Stimulated activated memory B cell treated with anti-CD40 and anti-IgM and Interleukin-4, amounts not matched to agents 10 μg/mL and 1 μg/mL and 100 μg/mL, for 72 hours (primary cell): ENCODE measurements at regions not wholly inside any gene's neighbourhood (a gene's known extent, or its start where the extent isn't known, plus 50 kb on each side); places are given as distances from the start of the nearest gene placed in this dataset.

Source experiments
- ATAC-seq: fragments of 150-1000 bp; cut with Tn5 transposase; 2 replicates; pipeline ENCODE4 v1.10.0; 2021
- H3K27ac Mint-ChIP-seq: one replicate; pipeline ENCODE4 v1.8.0; 2022; ENCODE audit warnings: mild to moderate bottlenecking, mixed read lengths
- H3K27me3 Mint-ChIP-seq: one replicate; pipeline ENCODE4 v1.8.0; 2022; ENCODE audit warnings: mixed read lengths
- H3K36me3 Mint-ChIP-seq: one replicate; pipeline ENCODE4 v1.8.0; 2022; ENCODE audit warnings: mixed read lengths
- H3K4me1 Mint-ChIP-seq: one replicate; pipeline ENCODE4 v1.8.0; 2022; ENCODE audit warnings: mixed read lengths
- H3K4me3 Mint-ChIP-seq: one replicate; pipeline ENCODE4 v1.8.0; 2022; ENCODE audit warnings: mild to moderate bottlenecking, moderate library complexity, mixed read lengths
- H3K9me3 Mint-ChIP-seq: one replicate; pipeline ENCODE4 v1.8.0; 2022; ENCODE audit warnings: mixed read lengths

DNA sequence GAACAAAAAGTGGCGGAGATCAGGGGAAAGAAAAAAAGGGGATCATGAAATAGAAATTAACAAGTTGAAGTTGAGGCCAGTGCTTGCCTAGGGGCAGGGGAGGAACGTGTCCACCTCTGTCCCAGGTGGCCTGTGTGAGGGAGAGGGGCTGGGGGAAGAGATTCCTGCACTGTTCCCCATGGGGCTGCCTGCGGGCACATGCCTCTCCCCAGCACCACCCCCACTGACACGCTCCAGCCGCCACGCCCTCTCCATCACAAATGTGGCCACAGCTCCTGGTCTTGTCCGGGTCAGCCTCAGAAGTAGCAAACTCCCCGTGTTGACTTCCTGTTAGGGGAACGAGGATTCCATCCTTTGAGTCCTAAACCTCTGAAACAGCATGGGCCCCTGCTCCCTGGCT lies 161.2 kb downstream of the GLI2 start:
- Mint-ChIP-seq H3K4me1 (no peaks in the 10 kb centered on the region), H3K27ac (no peak overlapping the region), H3K27me3 (peaks cover under 1% of the 10 kb centered on the region), H3K4me3 (no peak overlapping the region), H3K9me3 (no peaks in the 10 kb centered on the region), H3K36me3 (no peaks in the 10 kb centered on the region)
- no peak for ATAC-seq

DNA sequence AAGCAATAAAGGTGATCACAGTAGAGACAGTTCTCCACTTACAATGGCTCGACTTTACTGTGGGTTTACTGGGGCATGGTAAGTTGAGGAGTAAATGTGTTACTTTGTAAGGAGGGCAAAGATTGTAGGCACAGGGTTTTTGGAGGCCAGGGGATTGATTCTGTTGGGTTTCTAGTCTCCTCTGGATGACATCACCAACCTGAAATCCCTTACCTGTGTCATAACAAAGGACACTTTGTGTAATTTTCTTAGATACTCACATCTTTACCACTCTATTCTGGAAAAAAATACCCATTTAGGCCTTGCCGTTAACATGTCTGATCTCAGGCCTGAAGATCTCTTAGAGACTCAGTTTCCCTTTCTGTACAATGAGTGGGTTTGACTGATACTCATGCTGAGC lies 161.7 kb downstream of the GLI2 start:
- ATAC-seq, result no peak
- Mint-ChIP-seq H3K36me3 (no peaks in the 10 kb centered on the region), H3K9me3 (no peaks in the 10 kb centered on the region)

DNA sequence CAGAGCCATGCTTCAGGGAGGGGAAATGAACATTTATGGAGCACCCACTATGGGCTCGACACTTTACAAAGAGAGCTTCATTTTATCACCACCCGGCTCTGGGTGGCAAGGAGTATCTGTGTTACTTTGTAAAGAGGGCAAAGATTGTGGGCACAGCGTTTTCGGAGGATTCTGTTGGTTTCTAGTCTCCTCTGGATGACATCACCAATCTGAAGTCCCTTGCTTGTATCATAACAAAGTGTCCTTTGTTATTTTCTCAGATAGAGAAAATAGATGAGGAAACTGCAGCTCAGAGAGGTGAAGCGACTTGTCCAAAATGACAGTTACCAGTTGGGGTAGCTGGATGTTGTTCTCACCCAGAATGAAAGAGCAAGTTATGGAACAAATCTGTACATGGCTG lies 162.8 kb downstream of the GLI2 start:
- ATAC-seq, result no peak
- Mint-ChIP-seq H3K4me1 (no peaks in the 10 kb centered on the region), H3K4me3 (no peak overlapping the region), H3K9me3 (no peaks in the 10 kb centered on the region), H3K27me3 (peaks cover 10% of the 10 kb centered on the region), H3K36me3 (no peaks in the 10 kb centered on the region), H3K27ac (no peak overlapping the region)

More for the DNA sequence above, 161.7 kb downstream of the GLI2 start:
- no peaks in the 10 kb centered on the region for H3K4me1 Mint-ChIP-seq
- H3K27me3 Mint-ChIP-seq, result peaks cover 6% of the 10 kb centered on the region
- no peak overlapping the region for H3K27ac Mint-ChIP-seq
- H3K4me3 Mint-ChIP-seq, result no peak overlapping the region

DNA sequence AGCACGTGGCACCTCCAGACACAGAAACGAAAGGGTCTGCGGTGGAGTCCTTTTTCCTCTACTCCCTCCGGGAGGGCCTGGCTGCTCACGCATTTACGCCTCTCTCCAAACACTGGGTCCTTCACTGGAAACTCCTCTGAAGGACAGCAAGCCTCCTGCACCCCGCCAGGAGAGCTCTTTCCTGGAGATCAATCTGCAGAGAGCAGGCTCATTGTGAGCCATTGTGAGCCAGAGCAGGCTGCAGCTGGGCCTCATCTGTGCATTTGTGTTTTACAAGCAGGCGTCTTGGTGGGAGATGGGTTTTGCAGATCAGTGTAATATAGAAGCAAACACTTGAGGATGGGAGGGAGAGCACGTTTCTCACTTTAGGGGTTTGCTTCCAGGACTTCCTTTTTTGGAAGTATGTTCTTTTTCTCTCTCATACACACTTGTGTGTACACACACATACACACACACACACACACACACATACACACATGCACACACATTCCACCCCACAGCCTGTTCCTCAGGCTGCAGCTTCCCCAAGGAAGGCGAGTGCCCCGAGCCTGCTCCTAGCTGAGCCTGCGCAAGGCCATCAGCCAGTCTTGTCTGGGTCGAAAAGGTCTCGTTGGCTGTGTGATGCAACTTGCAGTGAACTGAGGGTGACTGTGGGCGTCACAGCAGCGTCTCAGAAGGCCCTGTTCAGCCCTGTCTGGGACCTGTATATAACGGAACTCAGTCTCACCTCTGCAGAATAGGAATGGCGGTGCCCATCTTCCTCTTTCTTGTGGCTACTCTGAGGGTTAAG lies 163.5 kb downstream of the GLI2 start:
- H3K27ac Mint-ChIP-seq, result no peak overlapping the region
- no peaks in the 10 kb centered on the region for H3K9me3 Mint-ChIP-seq
- no peaks in the 10 kb centered on the region for H3K4me1 Mint-ChIP-seq
- peaks cover 10% of the 10 kb centered on the region for H3K27me3 Mint-ChIP-seq
- ATAC-seq, result no peak
- H3K4me3 Mint-ChIP-seq, result no peak overlapping the region
- no peaks in the 10 kb centered on the region for H3K36me3 Mint-ChIP-seq

DNA sequence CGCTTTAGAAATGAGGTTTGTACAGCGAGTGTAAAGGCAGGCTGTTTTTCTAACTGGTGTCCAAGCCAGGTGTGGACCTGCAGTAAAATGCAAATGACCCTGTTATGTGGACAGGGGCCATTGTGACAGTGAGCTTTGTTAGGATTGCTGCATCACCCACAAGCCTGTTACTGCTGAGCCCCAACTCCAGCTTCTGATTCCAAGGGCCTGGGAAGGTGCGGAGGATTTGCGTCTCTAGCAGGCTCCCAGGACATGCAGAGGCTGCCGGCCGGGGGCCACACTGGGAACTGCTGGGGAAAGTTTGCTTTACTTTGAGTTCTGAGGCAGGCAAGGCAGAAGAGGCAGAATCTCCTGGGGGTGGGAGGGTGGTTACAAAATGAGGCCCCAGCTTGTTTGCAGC lies 164.1 kb downstream of the GLI2 start:
- Mint-ChIP-seq H3K27ac (no peak overlapping the region), H3K4me3 (no peak overlapping the region), H3K4me1 (no peaks in the 10 kb centered on the region), H3K36me3 (no peaks in the 10 kb centered on the region), H3K9me3 (no peaks in the 10 kb centered on the region), H3K27me3 (peaks cover 10% of the 10 kb centered on the region)
- no peak for ATAC-seq

DNA sequence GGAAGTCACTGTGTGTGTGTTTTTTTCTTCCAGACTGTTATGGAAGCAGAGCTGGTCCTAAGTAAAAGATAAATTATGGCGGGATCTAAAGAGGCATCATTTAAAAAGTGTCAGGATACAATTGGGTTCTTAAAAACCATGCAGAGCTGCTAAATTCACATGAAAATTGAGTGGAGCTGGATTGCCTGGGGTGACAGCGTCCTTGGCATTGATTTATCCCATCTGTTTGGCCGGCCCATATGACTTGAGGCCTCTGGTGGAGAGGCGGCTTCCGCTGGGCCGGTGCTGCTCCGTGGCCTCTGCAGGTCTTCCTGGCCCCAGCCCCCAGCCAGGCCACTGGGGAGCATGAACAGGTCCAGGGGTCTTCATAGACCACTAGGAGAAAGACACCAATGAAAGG lies 165.5 kb downstream of the GLI2 start:
- Mint-ChIP-seq H3K9me3 (no peaks in the 10 kb centered on the region), H3K27ac (no peak overlapping the region), H3K36me3 (no peaks in the 10 kb centered on the region), H3K4me3 (no peak overlapping the region), H3K27me3 (peaks cover 10% of the 10 kb centered on the region), H3K4me1 (no peaks in the 10 kb centered on the region)
- ATAC-seq, result no peak

DNA sequence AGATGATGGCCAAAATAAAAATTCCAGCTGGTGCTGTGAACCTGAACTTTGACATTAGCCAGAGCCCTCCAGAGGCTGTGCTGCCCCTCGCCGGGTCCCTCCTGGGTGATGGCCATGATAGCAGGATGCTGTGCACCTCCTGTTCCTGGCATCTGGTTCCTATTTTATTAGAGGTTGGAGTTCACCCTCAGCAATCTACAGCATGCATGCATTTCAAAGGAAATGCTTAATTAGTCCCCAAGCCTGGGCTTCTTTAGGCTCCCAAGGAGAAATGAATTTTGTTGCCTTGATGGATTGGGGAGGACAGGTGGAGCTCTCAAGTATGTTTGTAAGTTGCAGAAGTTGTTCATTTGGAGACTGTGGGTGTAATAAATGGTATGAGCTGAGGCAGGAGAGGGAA lies 166.9 kb downstream of the GLI2 start:
- Mint-ChIP-seq H3K36me3 (no peaks in the 10 kb centered on the region), H3K27me3 (peaks cover 10% of the 10 kb centered on the region), H3K4me1 (no peaks in the 10 kb centered on the region), H3K27ac (no peak overlapping the region), H3K9me3 (no peaks in the 10 kb centered on the region), H3K4me3 (no peak overlapping the region)
- ATAC-seq, result no peak

DNA sequence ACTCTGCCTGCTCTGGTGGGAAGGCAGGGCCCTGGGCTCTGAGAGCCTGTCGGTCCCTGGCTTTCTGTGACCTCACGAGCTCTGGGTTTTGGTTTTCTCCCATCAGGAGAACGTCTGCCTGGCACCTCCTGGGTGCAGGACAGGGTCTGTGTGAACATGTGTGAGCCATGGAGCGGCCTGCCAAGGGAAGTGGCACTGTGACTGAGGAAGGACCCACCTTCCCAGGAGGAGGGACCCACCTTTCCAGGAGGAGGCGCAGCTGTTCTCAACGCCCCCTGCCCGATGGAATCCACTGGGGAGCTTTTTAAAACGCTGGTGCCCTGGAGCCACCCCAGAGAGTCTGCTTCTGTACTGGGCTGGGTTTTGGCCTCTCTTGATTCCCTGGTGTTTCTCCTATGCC lies 168.7 kb downstream of the GLI2 start:
- Mint-ChIP-seq H3K36me3 (no peaks in the 10 kb centered on the region), H3K4me1 (no peaks in the 10 kb centered on the region), H3K27me3 (peaks cover 10% of the 10 kb centered on the region), H3K27ac (no peak overlapping the region), H3K4me3 (no peak overlapping the region), H3K9me3 (no peaks in the 10 kb centered on the region)
- ATAC-seq, result no peak

DNA sequence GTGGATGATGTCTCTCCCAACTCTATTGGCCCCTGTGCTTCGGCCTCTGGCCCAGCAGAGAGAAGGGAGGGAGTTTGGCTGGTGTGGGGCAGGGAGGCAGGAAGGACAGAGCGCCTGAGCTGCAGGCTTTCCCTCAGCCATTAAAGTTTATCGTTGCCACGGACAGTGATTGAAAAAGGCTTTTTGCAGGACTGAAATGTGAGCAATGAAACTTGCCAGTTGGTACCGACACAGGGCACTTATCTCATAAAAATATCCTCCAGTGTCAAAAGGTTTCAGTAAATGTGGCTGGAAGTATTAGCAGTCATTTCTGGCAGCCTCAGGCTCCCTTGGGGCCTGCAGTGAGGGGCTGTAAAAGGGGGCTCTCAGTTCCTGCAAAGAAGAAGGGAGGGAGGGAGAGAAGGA lies 169.2 kb downstream of the GLI2 start:
- Mint-ChIP-seq H3K4me3 (no peak overlapping the region), H3K9me3 (no peaks in the 10 kb centered on the region), H3K27ac (no peak overlapping the region), H3K4me1 (no peaks in the 10 kb centered on the region), H3K36me3 (no peaks in the 10 kb centered on the region), H3K27me3 (peaks cover 10% of the 10 kb centered on the region)
- ATAC-seq, result no peak

DNA sequence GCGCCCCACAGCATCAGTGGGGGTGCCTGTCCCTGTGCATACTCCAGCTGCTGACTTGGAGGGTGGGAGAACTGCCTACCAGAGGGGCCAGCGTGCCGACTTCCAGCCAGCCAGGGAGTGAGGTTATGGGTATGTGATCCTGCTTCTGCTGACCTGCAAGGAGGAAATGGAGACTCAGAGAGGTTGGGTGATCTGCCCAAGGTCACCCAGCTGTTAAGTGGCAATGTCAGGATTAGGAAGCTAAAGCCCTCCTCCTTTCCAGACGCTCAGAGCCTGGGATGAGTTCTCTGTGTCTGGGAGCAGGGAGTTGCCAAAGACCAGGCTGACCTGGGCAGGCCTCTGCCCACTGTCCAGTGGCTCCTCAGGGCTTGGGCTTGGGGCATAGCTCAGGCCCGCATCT lies 169.6 kb downstream of the GLI2 start:
- Mint-ChIP-seq H3K4me1 (no peaks in the 10 kb centered on the region), H3K9me3 (no peaks in the 10 kb centered on the region), H3K36me3 (no peaks in the 10 kb centered on the region), H3K27me3 (peaks cover 10% of the 10 kb centered on the region), H3K4me3 (no peak overlapping the region), H3K27ac (no peak overlapping the region)
- no peak for ATAC-seq

DNA sequence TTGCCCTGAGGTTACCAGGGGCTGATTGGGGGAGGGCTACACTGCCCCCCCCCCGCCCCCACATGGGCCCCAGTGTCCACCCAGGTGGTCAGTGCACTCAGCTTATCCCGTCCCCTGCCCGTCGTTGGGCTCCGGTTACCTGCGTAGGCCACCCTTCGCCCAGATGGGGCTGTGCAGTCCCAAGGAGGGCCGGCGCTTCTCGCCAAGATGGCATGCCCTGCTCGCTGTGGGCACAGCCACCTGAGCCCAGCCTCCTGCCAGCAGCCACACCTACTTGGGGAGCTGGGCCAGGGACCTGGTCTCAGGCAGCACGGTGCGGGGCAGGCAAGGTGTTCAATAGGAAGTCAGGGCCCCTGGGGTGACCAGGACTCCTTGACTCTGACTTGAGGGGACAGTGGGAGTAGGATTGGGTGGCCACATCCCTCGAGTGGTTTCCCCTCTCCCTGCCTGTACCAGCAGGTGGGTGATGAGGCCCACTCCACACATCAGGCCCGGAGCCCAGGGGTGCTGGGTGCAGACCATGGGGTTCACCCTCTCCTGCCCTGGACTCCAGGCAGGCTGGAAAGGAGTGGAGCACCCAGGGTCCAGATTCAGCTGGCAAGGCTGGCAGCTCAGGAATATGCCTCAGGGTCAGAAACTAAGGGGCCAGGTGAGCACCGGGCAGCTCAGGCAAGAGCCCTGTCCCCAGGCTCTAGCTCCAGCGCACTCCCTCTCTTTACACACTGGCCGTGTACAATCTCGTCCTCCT lies 170.3 kb downstream of the GLI2 start:
- no peak overlapping the region for H3K4me3 Mint-ChIP-seq
- H3K27me3 Mint-ChIP-seq, result peaks cover 10% of the 10 kb centered on the region
- no peaks in the 10 kb centered on the region for H3K9me3 Mint-ChIP-seq
- no peaks in the 10 kb centered on the region for H3K36me3 Mint-ChIP-seq
- ATAC-seq, result no peak
- H3K27ac Mint-ChIP-seq, result no peak overlapping the region
- H3K4me1 Mint-ChIP-seq, result no peaks in the 10 kb centered on the region

DNA sequence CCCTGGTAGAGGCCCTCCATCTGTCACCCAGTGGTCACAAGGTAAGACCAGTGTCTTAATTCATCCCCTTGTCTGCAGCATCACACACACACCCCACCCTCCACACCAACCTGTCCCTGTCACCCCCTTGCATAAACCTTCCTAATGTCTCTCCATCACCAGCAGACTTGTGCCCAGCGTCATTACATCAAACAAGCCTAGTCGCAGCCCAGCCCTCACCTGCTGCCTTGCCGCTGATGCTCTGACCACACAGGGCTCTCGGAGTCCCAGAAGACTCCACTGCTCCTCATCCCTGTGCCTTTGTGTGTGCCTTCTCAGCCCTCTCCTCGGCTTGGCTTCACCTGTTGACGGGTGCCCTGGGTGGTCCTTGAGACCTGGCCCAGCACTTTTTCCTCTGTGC lies 171.2 kb downstream of the GLI2 start:
- Mint-ChIP-seq H3K9me3 (no peaks in the 10 kb centered on the region), H3K4me3 (no peak overlapping the region), H3K27ac (no peak overlapping the region), H3K4me1 (no peaks in the 10 kb centered on the region), H3K36me3 (no peaks in the 10 kb centered on the region), H3K27me3 (peaks cover 9% of the 10 kb centered on the region)
- ATAC-seq, result no peak

DNA sequence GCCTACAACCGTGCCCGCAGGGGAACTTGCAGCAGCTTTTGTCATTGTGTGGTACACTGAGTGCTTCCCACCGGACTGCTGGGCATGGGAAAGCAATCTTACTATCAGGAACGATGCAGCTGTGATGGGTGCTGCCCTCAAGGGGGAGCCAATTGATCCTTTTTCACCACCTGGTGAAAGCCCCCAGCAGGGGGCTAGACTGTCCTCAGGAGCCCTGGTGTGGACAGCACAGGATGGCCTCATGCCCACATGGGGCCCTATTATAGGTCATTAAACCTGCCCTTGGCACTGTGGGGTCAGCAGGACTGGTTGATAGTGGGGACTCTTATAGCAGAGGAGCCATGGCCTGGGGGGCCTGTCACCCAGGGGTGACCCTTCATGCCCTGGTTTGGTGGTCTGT lies 172.2 kb downstream of the GLI2 start:
- Mint-ChIP-seq H3K27me3 (peaks cover under 1% of the 10 kb centered on the region), H3K4me3 (no peak overlapping the region), H3K27ac (no peak overlapping the region), H3K4me1 (no peaks in the 10 kb centered on the region), H3K9me3 (no peaks in the 10 kb centered on the region), H3K36me3 (no peaks in the 10 kb centered on the region)
- ATAC-seq, result no peak

DNA sequence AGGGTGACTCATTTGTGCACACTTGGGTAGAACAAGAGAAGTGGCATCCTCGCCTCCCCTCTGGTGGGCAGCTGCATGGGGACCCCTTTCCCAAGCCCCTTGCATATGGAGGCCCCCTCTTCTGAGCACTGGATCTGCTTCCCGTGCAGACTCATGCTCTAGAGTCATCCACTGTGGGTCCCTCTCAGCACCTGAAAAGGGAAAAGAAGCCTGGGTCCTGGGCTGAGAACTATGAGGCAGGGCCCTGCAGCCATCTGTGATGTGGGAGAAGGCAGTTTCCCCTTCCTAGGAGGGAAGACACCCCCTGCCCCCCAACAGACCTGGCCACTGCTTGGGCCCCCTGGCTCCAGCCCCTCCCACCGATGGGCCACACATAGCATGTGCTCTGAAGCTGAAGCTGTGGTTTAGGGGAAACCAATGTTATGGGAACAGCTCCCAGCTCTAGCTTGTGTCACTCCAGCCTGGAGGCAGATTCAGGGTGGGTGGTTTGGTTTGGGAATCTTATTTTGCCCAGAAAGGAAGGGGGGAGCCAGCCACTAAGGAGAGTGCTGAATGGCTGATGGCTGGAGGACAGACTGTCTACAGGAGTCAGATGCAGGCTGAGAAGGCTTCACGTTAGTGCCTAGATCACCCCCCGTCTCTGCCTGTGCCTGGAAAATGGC lies 172.8 kb downstream of the GLI2 start:
- H3K27me3 Mint-ChIP-seq, result no peaks in the 10 kb centered on the region
- no peak for ATAC-seq
- no peaks in the 10 kb centered on the region for H3K9me3 Mint-ChIP-seq
- no peaks in the 10 kb centered on the region for H3K4me1 Mint-ChIP-seq
- H3K4me3 Mint-ChIP-seq, result no peak overlapping the region
- H3K36me3 Mint-ChIP-seq, result no peaks in the 10 kb centered on the region
- no peak overlapping the region for H3K27ac Mint-ChIP-seq

DNA sequence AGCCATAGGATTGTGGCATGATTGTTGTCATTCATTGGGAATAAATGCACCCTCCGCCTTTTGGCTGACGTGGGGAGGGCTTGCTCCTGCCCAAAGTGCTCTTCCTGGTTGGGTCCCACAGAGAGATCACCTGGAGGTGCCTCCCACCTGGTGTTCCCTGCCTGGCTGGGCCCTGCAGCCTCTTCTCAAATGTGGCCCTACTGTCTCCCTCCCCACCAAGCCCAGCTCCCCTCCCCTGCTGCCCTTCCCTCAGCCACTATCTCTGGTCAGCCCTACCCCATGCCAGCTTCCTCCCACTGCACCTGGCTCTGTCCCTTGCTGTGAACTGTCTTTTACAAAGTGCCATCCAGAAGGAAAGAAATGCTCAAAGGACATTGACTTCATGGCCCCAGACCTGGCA lies 173.4 kb downstream of the GLI2 start:
- no peak overlapping the region for H3K27ac Mint-ChIP-seq
- no peaks in the 10 kb centered on the region for H3K4me1 Mint-ChIP-seq
- H3K36me3 Mint-ChIP-seq, result no peaks in the 10 kb centered on the region
- no peaks in the 10 kb centered on the region for H3K9me3 Mint-ChIP-seq
- H3K27me3 Mint-ChIP-seq, result no peaks in the 10 kb centered on the region
- no peak overlapping the region for H3K4me3 Mint-ChIP-seq
- no peak for ATAC-seq

DNA sequence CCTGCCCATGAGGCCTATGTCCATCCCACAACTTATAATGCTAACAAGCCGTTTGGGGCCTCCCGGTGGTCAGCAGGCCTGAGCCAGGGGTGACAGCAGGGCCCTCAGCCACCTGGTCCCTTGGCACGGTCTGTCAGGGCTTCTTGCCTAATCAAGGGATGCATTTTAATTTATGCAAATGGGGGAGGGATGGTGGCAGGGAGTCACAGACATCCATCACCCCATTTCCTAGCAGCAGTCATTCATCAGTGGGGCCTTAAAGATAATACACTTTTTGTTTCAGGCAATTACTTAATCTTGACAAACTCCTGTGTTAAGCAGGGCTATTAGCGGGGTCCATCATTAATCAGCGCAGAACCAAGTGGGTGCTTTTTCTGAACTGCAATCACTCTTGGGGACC lies 174.5 kb downstream of the GLI2 start:
- ATAC-seq, result no peak
- H3K4me3 Mint-ChIP-seq, result no peak overlapping the region
- no peaks in the 10 kb centered on the region for H3K27me3 Mint-ChIP-seq
- no peaks in the 10 kb centered on the region for H3K9me3 Mint-ChIP-seq
- no peak overlapping the region for H3K27ac Mint-ChIP-seq
- H3K36me3 Mint-ChIP-seq, result no peaks in the 10 kb centered on the region
- H3K4me1 Mint-ChIP-seq, result no peaks in the 10 kb centered on the region
